OCI-LY3 (cell line): ENCODE measurements at regions not wholly inside any gene's neighbourhood (a gene's known extent, or its start where the extent isn't known, plus 50 kb on each side); places are given as distances from the start of the nearest gene placed in this dataset.

ENCODE experiments used
- CTCF ChIP-seq: fragments of 200-600, 300-600 bp; sonication (generic); IDR thresholded peaks from 2 replicates; pipeline ENCODE4 v1.5.1; 2014; ENCODE audit warnings: antibody characterized with exemption, low read length, low read depth
- EZH2phosphoT487 ChIP-seq: fragments of 200-600 bp; shearing (Covaris generic); IDR thresholded peaks from 2 replicates; pipeline ENCODE4 v1.6.1; 2018; ENCODE audit warnings: antibody characterized with exemption, mixed run types, low read depth

- no peak for TF ChIP-seq CTCF
- no peak for TF ChIP-seq EZH2phosphoT487
These were observed 115.4 kb upstream of the TIAM1 start for GRCh38 chr21:31459457-31459856.
